Daoy (cell line): ENCODE measurements at regions not wholly inside any gene's neighbourhood (a gene's known extent, or its start where the extent isn't known, plus 50 kb on each side); places are given as distances from the start of the nearest gene placed in this dataset.
A peak's percentile ranks its signal among the peaks of the same experiment; 100 is the strongest.

Experiments
- DNase-seq: peaks from one replicate; pipeline ENCODE4 v3.0.0-alpha.2; 2015; ENCODE audit warnings: low read depth

- peak; percentile 15 for DNase-seq
These were observed 617.6 kb downstream of the EBF1 start for GRCh38 chr5:158482125-158482524.

- no peak for DNase-seq
These were observed 619.2 kb upstream of the CLINT1 start for GRCh38 chr5:158478139-158478538.

- DNase-seq = no peak
These were observed 618.3 kb upstream of the CLINT1 start for GRCh38 chr5:158477214-158477613.

- no peak for DNase-seq
These were observed 614.2 kb upstream of the CLINT1 start for GRCh38 chr5:158473016-158473635.

- DNase-seq = no peak
These were observed 612.6 kb upstream of the CLINT1 start for GRCh38 chr5:158471535-158471924.

GRCh38 chr5:158470764-158471534 lies 612.0 kb upstream of the CLINT1 start:
- DNase-seq = no peak

GRCh38 chr5:158468444-158468843 lies 609.5 kb upstream of the CLINT1 start:
- no peak for DNase-seq

- DNase-seq = no peak
These were observed 607.2 kb upstream of the CLINT1 start for GRCh38 chr5:158466191-158466590.

- no peak for DNase-seq
These were observed 606.4 kb upstream of the CLINT1 start for GRCh38 chr5:158465086-158465972.

- DNase-seq = no peak
These were observed 605.4 kb upstream of the CLINT1 start for GRCh38 chr5:158464383-158464782.

- no peak for DNase-seq
These were observed 605.0 kb upstream of the CLINT1 start for GRCh38 chr5:158463938-158464337.

- no peak for DNase-seq
These were observed 604.2 kb upstream of the CLINT1 start for GRCh38 chr5:158463188-158463587.

GRCh38 chr5:158462349-158463114 lies 603.6 kb upstream of the CLINT1 start:
- no peak for DNase-seq

GRCh38 chr5:158461240-158461854 lies 602.4 kb upstream of the CLINT1 start:
- no peak for DNase-seq

- DNase-seq = no peak
These were observed 599.1 kb upstream of the CLINT1 start for GRCh38 chr5:158458086-158458485.

- DNase-seq = peak; percentile 91
These were observed 597.8 kb upstream of the CLINT1 start for GRCh38 chr5:158456756-158457155.

- no peak for DNase-seq
These were observed 597.3 kb upstream of the CLINT1 start for GRCh38 chr5:158456241-158456640.

- DNase-seq = no peak
These were observed 593.2 kb upstream of the CLINT1 start for GRCh38 chr5:158451993-158452672.

- peak; percentile 78 for DNase-seq
These were observed 592.5 kb upstream of the CLINT1 start for GRCh38 chr5:158451203-158451992.

- no peak for DNase-seq
These were observed 591.8 kb upstream of the CLINT1 start for GRCh38 chr5:158450751-158451171.
